Tibial nerve (tissue), 4 donors: ENCODE measurements at regions not wholly inside any gene's neighbourhood (a gene's known extent, or its start where the extent isn't known, plus 50 kb on each side); places are given as distances from the start of the nearest gene placed in this dataset.

Experiments
- CTCF ChIP-seq, 5 experiments: fragments of 200-600 bp in 3 of 5; fragments of 450-650 bp in 2 of 5; sonication (generic) in 3 of 5; IDR thresholded peaks; one replicate each; pipeline ENCODE4 v1.5.1; 2016 to 2019; ENCODE audit warnings: antibody characterized with exemption in 5 of 5, mild to moderate bottlenecking in 3 of 5, moderate library complexity in 2 of 5
- EP300 ChIP-seq, 2 donors: sonication (generic); formaldehyde crosslinking; IDR thresholded peaks; one replicate each; pipeline ENCODE4 v1.6.1; 2017; ENCODE audit warnings: antibody characterized with exemption in 2 of 2, mild to moderate bottlenecking in 1 of 2

GRCh38 chr5:92633176-92633575 is 947.8 kb downstream of the NR2F1-AS1 start:
- TF ChIP-seq CTCF (IDR thresholded peaks at IDR 0.05) (no peak), EP300 (IDR thresholded peaks at IDR 0.05) (no peak)
